Activated CD8-positive, alpha-beta memory T cell treated with anti-CD3 and anti-CD28 coated beads, Interleukin-2, amount 10 ng/mL, durations not matched to agents 7 days and 5 days (primary cell): ENCODE measurements at regions not wholly inside any gene's neighbourhood (a gene's known extent, or its start where the extent isn't known, plus 50 kb on each side); places are given as distances from the start of the nearest gene placed in this dataset.
"Not testable (repeated sequence)": the region's sequence is repeated elsewhere in the genome, so short reads cannot be mapped to it uniquely, and the experiment has no call there.

ENCODE experiments used
- ATAC-seq: fragments of 150-1000 bp; cut with Tn5 transposase; one replicate; pipeline ENCODE4 v1.10.0; 2021; ENCODE audit warnings: moderate library complexity
- CTCF ChIA-PET: fragments of 350-600 bp; sonication (Branson Sonifier 250); formaldehyde crosslinking; loops from one replicate; lab custom pipeline; 2021; ENCODE audit warnings: antibody characterized with exemption; lab: Charles Lee
- DNase-seq: peaks from one replicate; pipeline ENCODE4 v3.0.0-alpha.2; 2020
- H3K27ac Mint-ChIP-seq: one replicate; pipeline ENCODE4 v1.8.0; 2021; ENCODE audit warnings: mild to moderate bottlenecking, mixed read lengths
- H3K27me3 Mint-ChIP-seq: one replicate; pipeline ENCODE4 v1.8.0; 2021; ENCODE audit warnings: mixed read lengths
- H3K36me3 Mint-ChIP-seq: one replicate; pipeline ENCODE4 v1.8.0; 2021; ENCODE audit warnings: mild to moderate bottlenecking, mixed read lengths
- H3K4me1 Mint-ChIP-seq: one replicate; pipeline ENCODE4 v1.8.0; 2021; ENCODE audit warnings: mixed read lengths
- H3K4me3 Mint-ChIP-seq: one replicate; pipeline ENCODE4 v1.8.0; 2021; ENCODE audit warnings: mild to moderate bottlenecking, moderate library complexity, mixed read lengths
- H3K9me3 Mint-ChIP-seq: one replicate; pipeline ENCODE4 v1.8.0; 2022; ENCODE audit warnings: low read depth, mixed read lengths

- H3K27ac Mint-ChIP-seq = no peak overlapping the region
- CTCF ChIA-PET = no interaction called here
- ATAC-seq (no peak), DNase-seq (no peak)
- H3K36me3 Mint-ChIP-seq = no peaks in the 10 kb centered on the region
- peaks cover 14% of the 10 kb centered on the region for H3K27me3 Mint-ChIP-seq
- peaks cover 2% of the 10 kb centered on the region for H3K4me1 Mint-ChIP-seq
- no peaks in the 10 kb centered on the region for H3K9me3 Mint-ChIP-seq
- no peak overlapping the region for H3K4me3 Mint-ChIP-seq
Observed at GRCh38 chr9:97786341-97786740, 66.7 kb upstream of the FOXE1 start.

- CTCF ChIA-PET = no interaction called here
- H3K27me3 Mint-ChIP-seq = peaks cover 8% of the 10 kb centered on the region
- no peak overlapping the region for H3K27ac Mint-ChIP-seq
- H3K36me3 Mint-ChIP-seq = no peaks in the 10 kb centered on the region
- ATAC-seq (no peak), DNase-seq (no peak)
- peaks cover 2% of the 10 kb centered on the region for H3K4me1 Mint-ChIP-seq
- no peak overlapping the region for H3K4me3 Mint-ChIP-seq
- no peaks in the 10 kb centered on the region for H3K9me3 Mint-ChIP-seq
Observed at GRCh38 chr9:97787551-97787950, 65.5 kb upstream of the FOXE1 start.

GRCh38 chr9:97788763-97789663 lies 64.0 kb upstream of the FOXE1 start:
- DNase-seq = no peak
- no peak for ATAC-seq
- H3K9me3 Mint-ChIP-seq = no peaks in the 10 kb centered on the region
- H3K4me1 Mint-ChIP-seq = peaks cover 2% of the 10 kb centered on the region
- no peak overlapping the region for H3K27ac Mint-ChIP-seq
- H3K36me3 Mint-ChIP-seq = no peaks in the 10 kb centered on the region
- CTCF ChIA-PET = no interaction called here
- H3K27me3 Mint-ChIP-seq = peaks cover 6% of the 10 kb centered on the region
- no peak overlapping the region for H3K4me3 Mint-ChIP-seq

GRCh38 chr9:97790542-97790941 lies 62.5 kb upstream of the FOXE1 start:
- no peak overlapping the region for H3K27ac Mint-ChIP-seq
- no peaks in the 10 kb centered on the region for H3K36me3 Mint-ChIP-seq
- CTCF ChIA-PET = no interaction called here
- H3K4me1 Mint-ChIP-seq = peaks cover 2% of the 10 kb centered on the region
- DNase-seq (no peak), ATAC-seq (no peak)
- peaks cover 8% of the 10 kb centered on the region for H3K27me3 Mint-ChIP-seq
- no peaks in the 10 kb centered on the region for H3K9me3 Mint-ChIP-seq
- H3K4me3 Mint-ChIP-seq = no peak overlapping the region

DNA sequence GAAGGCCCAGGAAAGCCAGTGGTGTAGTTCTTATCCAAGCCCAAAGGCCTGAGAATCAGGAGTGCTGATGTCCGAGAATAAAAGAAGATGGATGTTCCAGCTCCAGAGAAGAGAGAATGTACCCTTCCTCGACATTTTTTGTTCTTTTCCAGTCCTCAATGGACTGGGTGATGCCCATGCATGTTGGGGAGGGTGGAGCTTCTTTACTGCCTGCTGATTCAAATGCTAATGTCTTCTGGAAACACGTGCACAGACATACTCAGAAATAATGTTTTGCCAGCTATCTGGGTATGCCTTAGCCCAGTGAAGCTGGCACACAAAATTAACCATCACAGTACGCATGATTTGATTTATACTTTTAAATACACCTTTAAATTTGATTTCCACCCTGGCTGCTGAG lies 61.5 kb upstream of the FOXE1 start:
- no peak overlapping the region for H3K27ac Mint-ChIP-seq
- no peak overlapping the region for H3K4me3 Mint-ChIP-seq
- no peaks in the 10 kb centered on the region for H3K9me3 Mint-ChIP-seq
- no peak for ATAC-seq
- CTCF ChIA-PET = no interaction called here
- no peaks in the 10 kb centered on the region for H3K36me3 Mint-ChIP-seq
- H3K27me3 Mint-ChIP-seq = peaks cover 8% of the 10 kb centered on the region
- peaks cover 2% of the 10 kb centered on the region for H3K4me1 Mint-ChIP-seq
- no peak for DNase-seq

GRCh38 chr9:97793067-97793466 lies 60.0 kb upstream of the FOXE1 start:
- H3K4me1 Mint-ChIP-seq = peaks cover 2% of the 10 kb centered on the region
- CTCF ChIA-PET = no interaction called here
- no peak for ATAC-seq

GRCh38 chr9:97794666-97795065 lies 58.4 kb upstream of the FOXE1 start:
- peaks cover 3% of the 10 kb centered on the region for H3K27me3 Mint-ChIP-seq
- ATAC-seq = no peak
- H3K9me3 Mint-ChIP-seq = no peaks in the 10 kb centered on the region
- H3K27ac Mint-ChIP-seq = no peak overlapping the region
- no peak overlapping the region for H3K4me3 Mint-ChIP-seq
- no peaks in the 10 kb centered on the region for H3K36me3 Mint-ChIP-seq
- CTCF ChIA-PET = no interaction called here
- H3K4me1 Mint-ChIP-seq = no peaks in the 10 kb centered on the region
- no peak for DNase-seq

More at GRCh38 chr9:97793067-97793466, 60.0 kb upstream of the FOXE1 start:
- no peak overlapping the region for H3K4me3 Mint-ChIP-seq
- peaks cover 6% of the 10 kb centered on the region for H3K27me3 Mint-ChIP-seq
- H3K27ac Mint-ChIP-seq = no peak overlapping the region
- no peak for DNase-seq
- no peaks in the 10 kb centered on the region for H3K9me3 Mint-ChIP-seq
- no peaks in the 10 kb centered on the region for H3K36me3 Mint-ChIP-seq

GRCh38 chr9:97796176-97796575 lies 56.9 kb upstream of the FOXE1 start:
- DNase-seq, H3K4me1 Mint-ChIP-seq, H3K27ac Mint-ChIP-seq, H3K9me3 Mint-ChIP-seq, H3K36me3 Mint-ChIP-seq, ATAC-seq, H3K4me3 Mint-ChIP-seq, CTCF ChIA-PET: not testable (repeated sequence)
- H3K27me3 Mint-ChIP-seq = peaks cover 10% of the 10 kb centered on the region

GRCh38 chr9:97801180-97801579 lies 51.8 kb upstream of the FOXE1 start:
- H3K4me3 Mint-ChIP-seq = no peak overlapping the region
- peaks cover 8% of the 10 kb centered on the region for H3K4me1 Mint-ChIP-seq
- ATAC-seq (no peak), DNase-seq (no peak)
- no peak overlapping the region for H3K27ac Mint-ChIP-seq
- CTCF ChIA-PET = no interaction called here
- no peaks in the 10 kb centered on the region for H3K9me3 Mint-ChIP-seq
- no peaks in the 10 kb centered on the region for H3K36me3 Mint-ChIP-seq
- H3K27me3 Mint-ChIP-seq = peaks cover 29% of the 10 kb centered on the region

DNA sequence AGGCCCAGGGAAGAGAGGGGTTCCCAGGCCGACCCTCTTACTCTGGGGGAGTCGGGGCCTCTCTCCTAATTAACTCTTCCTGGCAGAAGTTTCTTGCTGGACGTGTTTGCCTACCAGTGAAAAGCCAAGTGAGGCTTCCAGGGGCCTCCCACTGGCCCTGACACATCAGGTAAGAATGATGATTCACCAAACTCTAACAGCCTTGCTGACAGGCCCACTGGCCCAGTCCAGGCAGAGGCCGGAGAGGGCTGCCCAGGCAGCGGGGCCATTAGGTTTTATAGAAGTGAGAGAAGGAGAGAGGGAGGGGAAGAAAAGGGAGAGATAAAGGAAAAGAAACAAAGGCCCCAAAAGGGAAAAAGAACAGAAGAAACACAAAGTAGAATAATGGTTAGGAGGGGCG lies 50.8 kb upstream of the FOXE1 start:
- Mint-ChIP-seq H3K9me3 (no peaks in the 10 kb centered on the region), H3K36me3 (no peaks in the 10 kb centered on the region), H3K4me3 (no peak overlapping the region), H3K27ac (no peak overlapping the region), H3K27me3 (peaks cover 33% of the 10 kb centered on the region), H3K4me1 (peaks cover 8% of the 10 kb centered on the region)
- no peak for DNase-seq
- ATAC-seq = no peak
- CTCF ChIA-PET = no interaction called here

- H3K36me3 Mint-ChIP-seq = no peaks in the 10 kb centered on the region
- peak overlapping the region; percentile 68 for H3K4me3 Mint-ChIP-seq
- CTCF ChIA-PET = no interaction called here
Observed at GRCh38 chr9:97803167-97804058, 49.6 kb upstream of the FOXE1 start.

More at GRCh38 chr9:97803167-97804058, 49.6 kb upstream of the FOXE1 start:
- peak; percentile 97 for ATAC-seq
- DNase-seq = peak; percentile 75
- Mint-ChIP-seq H3K9me3 (no peaks in the 10 kb centered on the region), H3K4me1 (peaks cover 8% of the 10 kb centered on the region), H3K27me3 (peaks cover 39% of the 10 kb centered on the region), H3K27ac (no peak overlapping the region)
